HG02885 (cell line): ENCODE measurements at regions not wholly inside any gene's neighbourhood (a gene's known extent, or its start where the extent isn't known, plus 50 kb on each side); places are given as distances from the start of the nearest gene placed in this dataset.

Source experiments
- ATAC-seq: cut with Tn5 transposase; IDR thresholded peaks from one replicate; pipeline ENCODE4 v1.9.1; 2021; ENCODE audit warnings: mild to moderate bottlenecking; ENCODE audit not compliant: unreplicated experiment, poor library complexity

DNA sequence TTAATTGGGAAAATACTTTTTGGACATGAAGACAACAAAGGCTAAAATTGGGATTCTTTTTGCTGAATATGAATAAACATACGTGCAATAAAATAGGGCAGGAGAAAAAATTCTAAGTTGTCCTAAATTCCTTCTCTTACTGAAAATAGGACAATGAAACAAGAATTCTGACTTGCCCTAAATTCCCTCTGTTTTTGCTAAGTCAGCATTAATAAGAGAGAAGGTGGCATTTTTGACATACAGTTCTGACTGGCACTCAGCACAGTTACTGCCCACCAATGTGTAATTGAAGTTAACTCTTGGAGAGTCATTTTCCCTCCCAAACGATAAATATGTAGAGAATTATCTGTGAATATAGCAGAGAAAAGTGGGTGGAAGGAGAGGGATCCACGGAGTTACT lies 1021.1 kb upstream of the CDH8 start:
- ATAC-seq, result no peak

GRCh38 chr16:63050391-63050790 lies 1014.2 kb upstream of the CDH8 start:
- ATAC-seq, result no peak

DNA sequence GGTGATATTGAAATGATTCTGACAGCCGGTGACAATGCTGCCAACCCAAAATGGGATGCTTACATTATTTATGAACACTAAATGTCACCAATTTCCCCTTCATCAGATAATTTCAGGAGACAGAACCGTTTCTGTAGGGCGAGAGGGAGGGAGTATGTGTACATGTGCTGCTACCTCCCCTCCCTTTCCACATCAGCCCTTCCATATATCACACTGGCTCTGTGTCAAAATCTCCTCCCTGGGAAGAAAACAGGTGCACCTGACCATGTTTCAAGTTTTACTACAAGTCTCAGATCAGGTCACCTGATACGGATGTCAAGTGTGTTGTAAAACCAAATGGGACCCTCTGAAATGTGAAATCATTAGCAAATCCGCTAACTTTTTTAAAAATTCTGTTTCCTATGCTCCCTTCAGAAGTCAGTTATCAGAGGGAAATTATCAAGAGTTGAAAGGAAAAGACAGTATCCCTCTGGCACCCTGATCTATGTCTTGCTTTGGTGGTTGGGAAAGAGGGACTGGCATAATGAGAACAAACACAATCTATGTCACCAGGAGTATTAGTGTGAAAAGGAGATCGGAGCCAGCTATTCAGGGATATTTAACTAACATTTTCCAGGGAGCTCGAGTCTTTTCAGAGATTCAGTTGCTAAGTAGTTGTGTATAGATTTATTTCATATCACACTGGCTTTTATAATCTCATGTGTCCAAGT lies 1002.3 kb upstream of the CDH8 start:
- no peak for ATAC-seq

- no peak for ATAC-seq
Measured at GRCh38 chr16:63037761-63038396, 1001.6 kb upstream of the CDH8 start.

DNA sequence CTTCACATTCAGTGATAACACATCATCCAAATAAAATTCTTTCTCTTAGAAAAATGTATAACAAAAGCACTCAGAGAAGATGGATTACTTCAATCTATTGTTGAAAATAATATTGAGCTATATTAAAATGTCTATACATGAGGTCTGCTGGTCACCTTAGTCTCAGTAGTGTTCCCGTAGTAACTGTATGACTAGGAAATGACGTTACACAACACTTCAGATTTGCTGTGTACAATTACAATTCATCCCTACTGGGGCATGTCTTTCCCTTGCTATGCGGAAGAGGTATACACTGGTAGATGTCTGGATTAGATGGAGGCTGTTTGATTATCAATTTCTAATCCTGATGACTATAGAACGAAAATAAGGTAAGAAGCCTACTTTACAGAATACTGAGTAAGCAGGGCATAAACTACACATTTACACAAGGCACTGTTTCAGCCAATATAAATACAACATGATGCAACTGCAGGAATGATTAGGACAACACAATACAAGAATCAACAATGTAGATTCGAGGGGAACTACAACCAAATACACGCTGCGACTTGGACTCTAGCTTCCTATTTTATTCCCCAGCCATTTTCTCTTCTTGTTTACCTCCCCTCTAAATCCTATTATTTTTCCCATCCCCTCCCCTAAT lies 982.5 kb upstream of the CDH8 start:
- ATAC-seq, result no peak

DNA sequence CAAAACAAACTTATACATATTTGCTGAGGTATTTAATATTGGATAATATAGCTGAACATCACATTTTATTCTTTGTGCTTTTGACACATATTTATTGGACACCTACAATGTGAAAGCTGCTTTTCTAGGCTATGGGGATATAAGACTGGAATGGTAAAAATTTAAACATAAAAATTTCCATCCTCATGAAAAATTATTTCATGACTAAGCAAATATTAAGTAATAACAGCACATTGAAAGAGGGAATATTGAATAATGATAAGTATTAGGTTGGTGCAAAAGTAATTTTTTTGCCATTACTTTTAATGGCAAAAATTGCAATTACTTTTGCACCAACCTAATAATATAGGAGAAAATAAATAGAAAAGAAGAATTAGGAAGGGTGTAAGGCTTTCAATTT lies 972.5 kb upstream of the CDH8 start:
- no peak for ATAC-seq

- no peak for ATAC-seq
Measured at GRCh38 chr16:63005356-63005755, 969.1 kb upstream of the CDH8 start.

GRCh38 chr16:62989480-62989879 lies 953.2 kb upstream of the CDH8 start:
- no peak for ATAC-seq

DNA sequence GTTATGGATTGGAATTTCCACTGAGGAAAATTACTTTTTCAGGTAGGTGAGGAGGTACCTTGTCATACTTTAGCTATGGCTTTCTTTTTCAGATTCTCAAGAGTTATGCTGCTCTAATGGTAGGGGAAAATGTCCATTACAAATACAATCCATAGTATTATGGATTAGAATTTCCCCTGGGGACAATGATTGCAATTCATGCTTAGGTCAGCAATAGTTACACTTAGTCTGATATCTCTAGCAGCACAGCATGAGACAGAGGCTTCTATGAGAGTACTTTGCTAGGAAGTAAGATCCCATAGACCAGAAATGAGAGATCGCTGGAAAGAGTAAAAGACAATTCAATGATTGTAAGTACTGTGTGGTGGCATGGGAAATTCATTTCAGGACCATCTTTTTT lies 949.5 kb upstream of the CDH8 start:
- ATAC-seq, result no peak

GRCh38 chr16:62978451-62978850 lies 942.2 kb upstream of the CDH8 start:
- no peak for ATAC-seq

GRCh38 chr16:62977876-62978275 lies 941.6 kb upstream of the CDH8 start:
- no peak for ATAC-seq

DNA sequence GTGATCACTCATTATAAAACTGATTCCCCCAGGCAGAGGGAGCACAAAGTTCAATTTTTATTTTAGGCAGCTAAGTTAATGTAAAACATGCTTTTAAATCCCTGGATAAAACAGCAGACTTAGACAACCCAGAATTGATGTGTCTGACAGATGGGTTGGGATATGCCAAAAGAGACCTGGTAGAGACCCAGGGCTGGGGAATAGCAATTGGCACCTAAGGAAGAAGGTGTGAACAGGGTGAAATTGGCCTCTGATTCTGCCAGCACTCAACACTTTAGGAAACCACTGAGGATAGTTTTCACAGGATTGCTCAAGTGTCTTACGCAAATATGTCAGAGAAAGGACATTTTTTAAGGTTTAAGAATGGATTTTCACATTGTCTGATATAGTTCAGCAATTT lies 938.2 kb upstream of the CDH8 start:
- no peak for ATAC-seq

GRCh38 chr16:62970851-62971250 lies 934.6 kb upstream of the CDH8 start:
- ATAC-seq, result no peak

- ATAC-seq, result no peak
Measured at GRCh38 chr16:62969711-62970318, 933.6 kb upstream of the CDH8 start.

DNA sequence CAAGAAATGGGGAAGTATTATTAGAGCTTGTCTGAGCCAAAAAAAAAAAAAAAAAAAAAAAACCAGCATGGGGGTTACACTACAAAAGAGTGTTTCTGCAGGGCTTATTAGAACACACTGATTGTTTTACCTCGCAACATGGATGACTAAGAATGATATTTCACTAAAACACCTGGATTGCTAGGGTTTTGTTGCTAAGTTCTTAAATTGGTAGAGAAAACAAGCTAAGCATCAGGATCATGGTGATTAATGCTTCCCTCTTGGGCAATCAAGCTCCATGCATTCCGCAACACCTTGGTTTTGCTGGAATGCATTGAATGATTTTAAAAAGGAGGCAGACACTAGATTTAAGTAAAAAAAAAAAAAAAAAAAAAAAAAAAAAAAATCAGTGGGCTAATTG lies 931.4 kb upstream of the CDH8 start:
- no peak for ATAC-seq

GRCh38 chr16:62967163-62967562 lies 930.9 kb upstream of the CDH8 start:
- no peak for ATAC-seq

DNA sequence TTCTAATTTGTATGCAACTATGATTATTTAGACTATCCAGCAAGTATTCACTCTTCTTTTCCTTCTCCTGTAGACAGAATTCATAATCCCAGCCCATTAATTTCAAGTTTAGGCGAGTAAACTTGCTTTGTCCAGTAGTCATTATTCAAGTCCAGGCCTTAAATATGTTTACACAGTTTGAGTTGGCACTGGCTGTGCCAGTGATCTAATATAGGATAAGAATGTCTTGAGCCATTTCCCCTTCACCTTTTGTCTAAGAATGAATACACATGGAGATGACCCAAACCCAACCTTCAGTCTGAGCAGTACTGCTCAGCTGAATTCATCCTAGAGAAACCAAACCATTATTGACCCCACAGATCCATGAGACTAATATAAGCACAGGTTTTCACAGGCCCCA lies 930.4 kb upstream of the CDH8 start:
- ATAC-seq, result no peak

- ATAC-seq, result no peak
Measured at GRCh38 chr16:62965831-62966230, 929.6 kb upstream of the CDH8 start.

DNA sequence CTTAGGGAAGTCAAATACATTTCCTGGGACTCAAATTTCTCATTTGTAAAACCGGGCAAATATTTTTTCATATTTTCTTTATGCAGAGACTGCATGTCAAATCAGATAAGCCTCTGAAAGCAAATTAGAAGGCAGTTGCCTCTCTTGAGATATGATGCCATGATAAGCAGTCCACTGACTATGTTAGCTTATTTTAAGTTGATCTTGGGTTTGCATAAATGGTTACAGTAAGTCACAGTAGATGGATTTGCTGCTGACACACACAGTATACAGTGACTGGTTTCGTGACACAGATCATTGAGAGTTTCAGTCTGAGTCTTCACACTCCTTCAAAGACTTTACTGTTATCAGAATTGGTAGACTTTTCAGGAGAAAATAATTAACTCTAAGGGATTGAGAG lies 927.6 kb upstream of the CDH8 start:
- peak; percentile 79 for ATAC-seq

GRCh38 chr16:62955033-62955349 lies 918.8 kb upstream of the CDH8 start:
- no peak for ATAC-seq

DNA sequence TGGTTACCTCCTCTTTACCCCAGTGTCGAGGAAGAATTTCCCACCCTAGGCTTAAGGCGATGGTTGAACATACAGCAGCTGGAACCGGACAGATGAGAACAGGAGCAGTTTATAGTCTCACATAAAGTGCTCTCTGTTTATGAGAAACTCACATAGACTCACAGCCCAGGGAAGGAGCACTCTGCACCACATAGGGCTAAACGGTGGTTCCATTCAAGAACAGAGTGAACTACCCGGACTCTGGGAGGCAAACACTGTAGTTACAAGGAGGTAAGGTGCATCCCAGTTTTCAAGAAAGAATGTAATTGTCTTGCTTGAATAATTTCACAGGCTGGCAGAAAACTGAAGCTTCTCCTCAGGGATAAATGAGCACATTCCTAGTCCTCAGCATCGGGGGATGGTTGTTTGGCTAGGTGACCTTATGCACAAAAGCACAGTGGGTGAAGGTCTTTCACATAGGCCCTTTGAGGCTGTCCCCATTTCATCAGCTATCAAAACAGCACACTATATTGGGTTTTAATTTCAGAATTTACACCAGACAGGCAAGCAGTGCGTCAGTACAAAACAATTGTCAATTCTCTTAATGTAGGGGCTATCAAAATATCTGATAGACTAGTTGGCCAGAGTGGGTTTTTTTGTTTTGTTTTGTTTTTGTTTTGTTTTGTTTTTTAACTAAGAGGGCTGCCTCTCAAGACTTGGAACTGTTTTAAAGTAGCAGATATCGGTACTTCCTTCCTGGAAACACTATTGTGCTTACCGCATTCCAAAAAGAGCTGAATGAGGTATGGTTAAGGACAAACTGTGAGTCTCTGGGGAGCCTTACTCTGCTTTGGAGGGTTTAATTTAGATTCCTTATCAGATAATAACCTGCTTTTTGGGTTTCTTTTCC lies 918.1 kb upstream of the CDH8 start:
- no peak for ATAC-seq
